ENCODE measurements at regions not wholly inside any gene's neighbourhood (a gene's known extent, or its start where the extent isn't known, plus 50 kb on each side); places are given as distances from the start of the nearest gene placed in this dataset.

DNA sequence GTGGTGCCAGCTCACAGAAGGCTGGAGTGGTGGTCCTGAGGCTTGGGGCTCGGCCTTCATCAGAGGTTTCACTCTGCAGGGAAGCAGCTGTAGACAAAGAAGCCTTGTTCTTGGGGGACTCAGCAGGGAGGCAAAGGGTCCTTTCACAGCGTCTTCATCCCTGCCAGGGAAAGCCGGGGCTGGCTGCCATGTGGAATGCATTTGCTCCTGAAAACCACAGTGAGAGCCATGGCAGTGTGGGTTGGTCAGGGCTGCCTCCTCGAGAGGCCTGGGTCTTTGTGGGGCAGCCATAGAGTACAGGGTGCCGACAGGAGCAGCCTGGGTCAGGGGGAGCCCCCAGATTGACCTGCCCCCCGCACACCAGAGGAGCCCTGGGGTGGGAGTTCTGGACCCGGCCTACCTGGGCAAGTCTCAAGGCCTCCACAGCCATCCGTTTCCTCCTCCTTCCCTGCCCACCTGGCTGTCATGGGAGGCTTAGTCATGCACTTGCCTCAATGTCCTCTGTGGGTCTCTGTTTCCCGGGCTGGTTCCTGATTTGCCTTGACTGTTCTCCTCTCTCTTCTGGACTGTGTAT lies 144.0 kb downstream of the CDC5L start:
- TF ChIP-seq, protein P1, sequence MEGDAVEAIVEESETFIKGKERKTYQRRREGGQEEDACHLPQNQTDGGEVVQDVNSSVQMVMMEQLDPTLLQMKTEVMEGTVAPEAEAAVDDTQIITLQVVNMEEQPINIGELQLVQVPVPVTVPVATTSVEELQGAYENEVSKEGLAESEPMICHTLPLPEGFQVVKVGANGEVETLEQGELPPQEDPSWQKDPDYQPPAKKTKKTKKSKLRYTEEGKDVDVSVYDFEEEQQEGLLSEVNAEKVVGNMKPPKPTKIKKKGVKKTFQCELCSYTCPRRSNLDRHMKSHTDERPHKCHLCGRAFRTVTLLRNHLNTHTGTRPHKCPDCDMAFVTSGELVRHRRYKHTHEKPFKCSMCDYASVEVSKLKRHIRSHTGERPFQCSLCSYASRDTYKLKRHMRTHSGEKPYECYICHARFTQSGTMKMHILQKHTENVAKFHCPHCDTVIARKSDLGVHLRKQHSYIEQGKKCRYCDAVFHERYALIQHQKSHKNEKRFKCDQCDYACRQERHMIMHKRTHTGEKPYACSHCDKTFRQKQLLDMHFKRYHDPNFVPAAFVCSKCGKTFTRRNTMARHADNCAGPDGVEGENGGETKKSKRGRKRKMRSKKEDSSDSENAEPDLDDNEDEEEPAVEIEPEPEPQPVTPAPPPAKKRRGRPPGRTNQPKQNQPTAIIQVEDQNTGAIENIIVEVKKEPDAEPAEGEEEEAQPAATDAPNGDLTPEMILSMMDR (IDR thresholded peaks at IDR 0.05), result no peak
- no peak for TF ChIP-seq POLR2A (IDR thresholded peaks at IDR 0.05)

All from suprapubic skin (tissue), 3 donors.